ENCODE measurements at regions not wholly inside any gene's neighbourhood (a gene's known extent, or its start where the extent isn't known, plus 50 kb on each side); places are given as distances from the start of the nearest gene placed in this dataset.

DNA sequence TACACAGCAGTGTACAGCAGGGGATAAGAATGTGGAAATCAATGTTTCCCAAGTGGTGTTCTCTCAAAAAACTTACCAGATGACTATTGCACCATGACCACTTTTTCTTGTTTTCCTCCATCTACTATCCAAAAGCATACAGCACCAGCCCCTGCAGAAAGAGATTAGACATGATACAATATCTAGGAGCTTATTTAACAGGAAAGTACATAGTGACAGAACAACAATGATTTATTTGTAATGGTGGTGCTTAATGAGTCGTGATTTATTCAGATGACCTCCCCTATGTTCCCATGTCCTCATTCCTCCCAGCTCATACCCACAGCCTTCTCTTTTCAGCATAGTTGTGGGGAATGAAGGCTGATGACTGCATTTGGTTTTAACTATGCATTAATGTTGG lies 413.6 kb downstream of the BTG1 start:
- Histone ChIP-seq H3K36me3 (ENCODE audit: control insufficient read depth, insufficient read depth, low read length) (no peaks in the 10 kb centered on the region), H3K27me3 (replicated peaks; ENCODE audit: control insufficient read depth, insufficient read depth, low read length) (no peaks in the 10 kb centered on the region), H3K4me3 (replicated peaks; ENCODE audit: low read depth, low read length) (no peak overlapping the region)
- TF ChIP-seq, protein P1, sequence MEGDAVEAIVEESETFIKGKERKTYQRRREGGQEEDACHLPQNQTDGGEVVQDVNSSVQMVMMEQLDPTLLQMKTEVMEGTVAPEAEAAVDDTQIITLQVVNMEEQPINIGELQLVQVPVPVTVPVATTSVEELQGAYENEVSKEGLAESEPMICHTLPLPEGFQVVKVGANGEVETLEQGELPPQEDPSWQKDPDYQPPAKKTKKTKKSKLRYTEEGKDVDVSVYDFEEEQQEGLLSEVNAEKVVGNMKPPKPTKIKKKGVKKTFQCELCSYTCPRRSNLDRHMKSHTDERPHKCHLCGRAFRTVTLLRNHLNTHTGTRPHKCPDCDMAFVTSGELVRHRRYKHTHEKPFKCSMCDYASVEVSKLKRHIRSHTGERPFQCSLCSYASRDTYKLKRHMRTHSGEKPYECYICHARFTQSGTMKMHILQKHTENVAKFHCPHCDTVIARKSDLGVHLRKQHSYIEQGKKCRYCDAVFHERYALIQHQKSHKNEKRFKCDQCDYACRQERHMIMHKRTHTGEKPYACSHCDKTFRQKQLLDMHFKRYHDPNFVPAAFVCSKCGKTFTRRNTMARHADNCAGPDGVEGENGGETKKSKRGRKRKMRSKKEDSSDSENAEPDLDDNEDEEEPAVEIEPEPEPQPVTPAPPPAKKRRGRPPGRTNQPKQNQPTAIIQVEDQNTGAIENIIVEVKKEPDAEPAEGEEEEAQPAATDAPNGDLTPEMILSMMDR (IDR thresholded peaks at IDR 0.05; ENCODE audit: insufficient read depth, low read length, poor library complexity, severe bottlenecking): no peak
- DNase-seq (ENCODE audit: extremely low read depth, insufficient read length): no peak

DNA sequence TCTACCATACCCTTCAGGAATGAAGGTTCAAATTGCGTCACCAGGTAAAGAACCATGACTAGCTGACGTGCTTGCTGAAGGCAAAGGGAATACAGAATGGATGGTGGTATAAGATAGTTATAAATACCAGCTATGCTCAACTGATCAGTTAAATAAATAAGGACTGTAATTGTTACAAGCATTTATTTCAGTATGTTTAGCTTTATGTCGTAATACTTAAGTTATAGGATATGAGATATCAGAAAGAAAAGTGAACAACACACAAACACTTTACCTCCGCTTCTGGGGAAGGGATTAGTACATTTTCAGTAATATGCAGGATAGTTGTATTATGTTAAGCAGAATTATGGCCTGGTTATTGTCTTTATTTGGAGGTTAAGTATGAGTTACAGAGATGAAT lies 416.1 kb downstream of the BTG1 start:
- H3K4me3 ChIP-seq (replicated peaks; ENCODE audit: low read depth, low read length): no peak overlapping the region
- TF ChIP-seq, protein P1 (IDR thresholded peaks at IDR 0.05; ENCODE audit: insufficient read depth, low read length, poor library complexity, severe bottlenecking): no peak
- no peaks in the 10 kb centered on the region for H3K36me3 ChIP-seq (ENCODE audit: control insufficient read depth, insufficient read depth, low read length)
- no peaks in the 10 kb centered on the region for H3K27me3 ChIP-seq (replicated peaks; ENCODE audit: control insufficient read depth, insufficient read depth, low read length)
- no peak for DNase-seq (ENCODE audit: extremely low read depth, insufficient read length)

DNA sequence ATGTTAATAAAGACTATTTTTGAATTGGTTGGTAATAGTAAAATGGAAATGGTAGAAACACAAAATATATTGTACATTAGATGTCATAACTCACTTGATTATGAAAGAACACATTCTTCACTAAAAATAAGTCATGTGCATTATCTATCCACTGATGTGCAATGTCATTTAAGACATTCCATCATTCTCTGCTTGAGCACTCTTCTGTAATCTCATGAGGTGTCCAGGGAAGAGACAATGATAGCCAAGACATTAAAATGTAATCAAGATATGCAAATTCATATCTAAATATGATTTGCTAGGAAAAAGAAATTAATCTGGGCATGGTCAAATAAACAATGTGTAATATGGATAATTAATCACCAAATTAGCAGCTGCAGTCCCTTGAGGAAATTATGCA lies 422.5 kb downstream of the BTG1 start:
- DNase-seq (ENCODE audit: extremely low read depth, insufficient read length): no peak
- Histone ChIP-seq H3K36me3 (ENCODE audit: control insufficient read depth, insufficient read depth, low read length) (no peaks in the 10 kb centered on the region), H3K27me3 (replicated peaks; ENCODE audit: control insufficient read depth, insufficient read depth, low read length) (no peaks in the 10 kb centered on the region), H3K4me3 (replicated peaks; ENCODE audit: low read depth, low read length) (no peak overlapping the region)
- TF ChIP-seq, protein P1 (IDR thresholded peaks at IDR 0.05; ENCODE audit: insufficient read depth, low read length, poor library complexity, severe bottlenecking): no peak

DNA sequence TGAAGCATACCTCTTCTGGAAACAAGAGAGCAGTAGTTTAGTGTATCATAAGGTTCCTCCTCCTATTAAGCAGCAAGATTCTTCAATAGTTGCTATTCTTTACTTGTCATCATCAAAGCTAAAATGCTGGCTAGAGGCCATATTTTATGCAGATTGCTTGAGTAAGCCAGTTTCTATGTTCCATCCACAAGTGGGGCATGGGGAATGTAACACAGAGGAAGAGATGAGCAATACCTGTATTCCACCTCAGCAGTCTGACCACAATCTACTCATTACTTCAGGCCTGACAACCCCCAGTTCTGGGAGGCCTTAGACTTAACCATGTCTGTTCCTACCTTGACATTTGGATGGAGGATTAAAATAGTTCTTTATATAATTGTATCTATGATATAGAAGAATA lies 423.6 kb downstream of the BTG1 start:
- Histone ChIP-seq H3K36me3 (ENCODE audit: control insufficient read depth, insufficient read depth, low read length) (no peaks in the 10 kb centered on the region), H3K27me3 (replicated peaks; ENCODE audit: control insufficient read depth, insufficient read depth, low read length) (no peaks in the 10 kb centered on the region), H3K4me3 (replicated peaks; ENCODE audit: low read depth, low read length) (no peak overlapping the region)
- TF ChIP-seq, protein P1 (IDR thresholded peaks at IDR 0.05; ENCODE audit: insufficient read depth, low read length, poor library complexity, severe bottlenecking): no peak
- no peak for DNase-seq (ENCODE audit: extremely low read depth, insufficient read length)

DNA sequence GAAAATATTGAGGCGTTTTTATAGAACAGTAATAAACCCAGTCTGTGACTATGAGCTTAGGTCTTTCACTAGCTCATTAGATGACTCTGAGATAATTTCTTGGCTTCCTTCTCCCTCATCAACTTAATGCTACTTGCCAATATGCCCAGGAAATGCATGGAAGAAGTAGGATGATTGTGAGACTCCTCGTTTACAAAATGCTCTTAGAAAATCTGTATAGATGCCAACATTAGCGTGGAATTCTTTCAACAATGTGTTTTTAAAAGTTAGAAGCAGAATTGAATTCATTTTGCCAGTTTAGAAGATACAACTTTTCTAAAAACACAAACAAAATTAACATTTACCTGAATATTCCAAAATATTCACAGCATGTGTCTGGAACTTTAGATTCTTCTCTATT lies 424.6 kb downstream of the BTG1 start:
- no peaks in the 10 kb centered on the region for H3K36me3 ChIP-seq (ENCODE audit: control insufficient read depth, insufficient read depth, low read length)
- TF ChIP-seq, protein P1 (IDR thresholded peaks at IDR 0.05; ENCODE audit: insufficient read depth, low read length, poor library complexity, severe bottlenecking): no peak
- no peak for DNase-seq (ENCODE audit: extremely low read depth, insufficient read length)
- no peak overlapping the region for H3K4me3 ChIP-seq (replicated peaks; ENCODE audit: low read depth, low read length)
- H3K27me3 ChIP-seq (replicated peaks; ENCODE audit: control insufficient read depth, insufficient read depth, low read length): no peaks in the 10 kb centered on the region

DNA sequence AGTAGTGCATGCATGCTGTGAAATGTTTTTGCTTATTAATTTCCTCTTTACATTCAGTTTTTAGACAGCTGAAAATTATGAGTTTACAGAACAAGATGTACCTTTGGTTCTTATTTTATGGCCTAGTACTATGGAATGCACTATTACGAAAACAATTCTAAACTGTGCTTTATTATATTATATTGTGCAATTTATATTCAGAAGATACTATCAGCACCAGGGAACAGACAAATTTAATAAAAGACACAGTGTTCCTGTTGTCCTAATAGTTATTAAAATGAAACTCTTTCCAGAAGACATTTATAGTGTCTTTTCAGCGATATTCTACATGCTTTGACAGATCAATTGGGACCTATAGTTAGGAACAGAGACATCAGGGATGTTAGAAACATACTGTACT lies 427.3 kb downstream of the BTG1 start:
- Histone ChIP-seq H3K36me3 (ENCODE audit: control insufficient read depth, insufficient read depth, low read length) (no peaks in the 10 kb centered on the region), H3K4me3 (replicated peaks; ENCODE audit: low read depth, low read length) (no peak overlapping the region), H3K27me3 (replicated peaks; ENCODE audit: control insufficient read depth, insufficient read depth, low read length) (no peaks in the 10 kb centered on the region)
- no peak for DNase-seq (ENCODE audit: extremely low read depth, insufficient read length)
- TF ChIP-seq, protein P1 (IDR thresholded peaks at IDR 0.05; ENCODE audit: insufficient read depth, low read length, poor library complexity, severe bottlenecking): no peak

Measured in GM06990 (cell line).